Fibroblast of mammary gland (primary cell): ENCODE measurements at regions not wholly inside any gene's neighbourhood (a gene's known extent, or its start where the extent isn't known, plus 50 kb on each side); places are given as distances from the start of the nearest gene placed in this dataset.
A peak's percentile ranks its signal among the peaks of the same experiment; 100 is the strongest.

Experiments
- DNase-seq: peaks from one replicate; pipeline ENCODE4 v3.0.0-alpha.2; 2010; ENCODE audit warnings: low read depth
- H3K4me3 ChIP-seq: 2 replicates; pipeline ENCODE4 v1.5.1; 2011; ENCODE audit warnings: low read depth, mild to moderate bottlenecking, low read length, moderate library complexity; ENCODE audit not compliant: control insufficient read depth
- CTCF ChIP-seq: conservative IDR thresholded peaks from 2 replicates; pipeline ENCODE4 v1.5.1; 2011; ENCODE audit warnings: low read depth, low read length, inconsistent platforms; ENCODE audit not compliant: control insufficient read depth, insufficient read depth

GRCh38 chr3:23073724-23074305, 129.3 kb upstream of the UBE2E2 start:
- no peak for DNase-seq
- no peak overlapping the region for H3K4me3 ChIP-seq
- TF ChIP-seq CTCF = no peak

GRCh38 chr3:23075496-23075895, 127.6 kb upstream of the UBE2E2 start:
- H3K4me3 ChIP-seq = no peak overlapping the region
- no peak for TF ChIP-seq CTCF
- peak; percentile 16 for DNase-seq

DNA sequence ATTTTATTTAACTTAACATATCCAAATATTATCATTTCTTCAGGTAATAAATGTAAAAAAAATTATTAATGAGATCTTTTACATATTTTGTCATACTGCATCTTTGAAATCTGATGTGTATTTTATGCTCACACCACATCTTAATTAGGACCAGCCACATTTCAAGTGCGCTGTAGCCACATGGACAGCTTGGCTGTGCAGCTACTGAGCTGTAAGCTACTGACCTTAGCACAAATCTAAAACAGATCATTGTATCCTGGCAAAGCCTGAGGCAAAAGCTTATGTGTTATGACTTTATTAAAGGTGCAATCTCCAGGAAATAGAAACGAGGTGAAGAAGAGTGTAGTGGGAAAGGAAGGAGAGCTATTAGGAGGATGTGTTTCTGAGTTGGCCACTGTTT, 126.7 kb upstream of the UBE2E2 start:
- no peak for TF ChIP-seq CTCF
- no peak overlapping the region for H3K4me3 ChIP-seq
- no peak for DNase-seq

- no peak for DNase-seq
- no peak for TF ChIP-seq CTCF
- H3K4me3 ChIP-seq = no peak overlapping the region
Measured at GRCh38 chr3:23077126-23077525, 126.0 kb upstream of the UBE2E2 start.

GRCh38 chr3:23078735-23079134, 124.4 kb upstream of the UBE2E2 start:
- DNase-seq = no peak
- TF ChIP-seq CTCF = no peak

DNA sequence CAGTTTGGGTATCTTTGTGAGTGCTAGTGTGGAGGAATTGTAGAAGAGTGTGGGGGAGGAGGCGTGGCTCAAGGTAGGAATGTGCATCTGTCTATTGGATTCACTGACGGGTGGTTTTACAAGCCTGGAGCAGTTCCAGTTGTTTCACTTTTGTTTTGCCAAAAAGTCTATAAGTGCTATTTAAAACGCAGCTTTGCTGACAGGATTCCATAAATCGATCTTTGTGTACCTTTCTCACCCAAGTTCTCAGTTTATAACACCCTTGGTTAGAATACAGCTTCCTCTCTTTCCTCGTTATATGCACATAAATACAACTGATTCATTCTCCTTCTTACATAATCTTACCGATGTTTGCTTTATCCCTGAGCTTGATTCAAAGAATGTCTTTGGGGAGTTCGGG, 123.2 kb upstream of the UBE2E2 start:
- H3K4me3 ChIP-seq = no peak overlapping the region
- DNase-seq = no peak
- TF ChIP-seq CTCF = no peak

More at GRCh38 chr3:23078735-23079134, 124.4 kb upstream of the UBE2E2 start:
- no peak overlapping the region for H3K4me3 ChIP-seq

DNA sequence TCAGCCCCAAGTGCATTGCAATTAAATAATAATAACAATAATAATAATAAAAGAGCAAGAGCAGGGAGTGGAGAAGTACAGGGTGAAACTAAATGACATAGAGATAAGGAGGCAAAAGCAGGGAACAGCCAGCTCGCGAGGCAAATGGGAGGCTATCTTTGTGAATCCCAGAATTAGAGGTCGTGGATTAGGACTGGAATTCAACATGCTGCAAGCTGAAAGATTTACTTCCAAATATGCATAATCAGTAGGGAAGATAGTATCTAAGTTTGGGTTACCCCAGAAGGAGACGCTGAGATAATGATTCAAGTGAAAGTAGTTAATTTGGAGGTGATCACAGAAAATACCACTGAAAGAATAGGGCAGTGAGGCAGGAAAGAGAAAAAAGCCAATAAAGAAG, 119.4 kb upstream of the UBE2E2 start:
- no peak overlapping the region for H3K4me3 ChIP-seq
- no peak for DNase-seq
- TF ChIP-seq CTCF = no peak
